ENCODE measurements at regions not wholly inside any gene's neighbourhood (a gene's known extent, or its start where the extent isn't known, plus 50 kb on each side); places are given as distances from the start of the nearest gene placed in this dataset.

DNA sequence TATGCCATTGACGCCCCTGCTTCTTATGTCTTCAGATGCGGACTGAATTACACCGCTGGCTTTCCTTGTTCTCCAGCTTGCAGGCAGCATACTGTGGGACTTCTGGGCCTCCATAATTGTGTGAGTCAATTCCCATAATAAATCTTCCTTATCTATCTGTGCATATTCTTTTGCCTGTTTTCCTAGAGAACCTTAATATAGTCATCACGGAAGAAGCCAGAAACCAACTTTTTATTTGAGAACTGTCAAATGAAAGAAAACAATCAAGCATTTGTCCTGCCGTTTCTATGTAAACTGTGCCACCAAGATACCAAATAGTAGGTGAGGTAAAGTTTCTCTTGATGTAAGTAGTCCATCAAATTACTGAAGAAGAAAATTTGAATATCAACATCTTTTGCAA lies 51.8 kb upstream of the B3GALNT1 start:
- H3K36me3 ChIP-seq (ENCODE audit: insufficient read depth, low read length), result no peaks in the 10 kb centered on the region
- H3K4me3 ChIP-seq (ENCODE audit: low read length), result no peak overlapping the region
- H3K27me3 ChIP-seq (ENCODE audit: control insufficient read depth, insufficient read depth, low read length), result no peaks in the 10 kb centered on the region
- H3K4me1 ChIP-seq (ENCODE audit: control insufficient read depth, insufficient read depth, low read length), result no peaks in the 10 kb centered on the region
- H3K4me2 ChIP-seq (ENCODE audit: low read length), result no peak overlapping the region
- no peak overlapping the region for H3K9ac ChIP-seq (ENCODE audit: low read depth, low read length)
- no peaks in the 10 kb centered on the region for H3K9me3 ChIP-seq (replicated peaks; ENCODE audit: low read length)

DNA sequence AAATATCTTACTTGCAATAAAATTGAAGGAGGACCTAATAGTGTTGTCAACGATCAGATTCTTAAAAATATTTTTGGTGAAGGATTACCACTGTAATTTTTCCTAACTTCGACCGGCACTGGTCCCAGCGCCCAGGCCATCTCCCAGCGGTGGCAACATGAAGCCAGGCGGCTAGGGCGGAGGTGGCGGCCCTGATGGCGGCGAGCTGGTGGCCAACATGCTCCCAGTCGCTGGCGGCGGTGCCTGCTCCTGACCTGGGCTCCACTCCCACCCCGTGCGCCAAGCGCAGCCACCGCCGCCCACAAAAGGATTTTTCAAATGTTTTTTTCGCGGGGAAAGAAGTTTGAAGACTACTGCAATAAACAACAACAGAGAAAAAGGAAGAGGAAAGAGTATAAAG lies 56.5 kb upstream of the B3GALNT1 start:
- no peaks in the 10 kb centered on the region for H3K27me3 ChIP-seq (ENCODE audit: control insufficient read depth, insufficient read depth, low read length)
- H3K36me3 ChIP-seq (ENCODE audit: insufficient read depth, low read length), result no peaks in the 10 kb centered on the region
- no peak overlapping the region for H3K4me2 ChIP-seq (ENCODE audit: low read length)
- H3K4me1 ChIP-seq (ENCODE audit: control insufficient read depth, insufficient read depth, low read length), result peaks cover 6% of the 10 kb centered on the region
- H3K9me3 ChIP-seq (replicated peaks; ENCODE audit: low read length), result peaks cover 12% of the 10 kb centered on the region
- H3K4me3 ChIP-seq (ENCODE audit: low read length), result no peak overlapping the region
- no peak overlapping the region for H3K9ac ChIP-seq (ENCODE audit: low read depth, low read length)

- H3K9ac ChIP-seq (ENCODE audit: low read depth, low read length), result no peak overlapping the region
- H3K4me2 ChIP-seq (ENCODE audit: low read length), result peak overlapping the region; percentile 30
- no peaks in the 10 kb centered on the region for H3K27me3 ChIP-seq (ENCODE audit: control insufficient read depth, insufficient read depth, low read length)
- H3K4me1 ChIP-seq (ENCODE audit: control insufficient read depth, insufficient read depth, low read length), result peaks cover 6% of the 10 kb centered on the region
- no peaks in the 10 kb centered on the region for H3K36me3 ChIP-seq (ENCODE audit: insufficient read depth, low read length)
- H3K4me3 ChIP-seq (ENCODE audit: low read length), result no peak overlapping the region
- peaks cover 12% of the 10 kb centered on the region for H3K9me3 ChIP-seq (replicated peaks; ENCODE audit: low read length)
Measured at GRCh38 chr3:161163297-161163696, 57.8 kb upstream of the NMD3 start.

DNA sequence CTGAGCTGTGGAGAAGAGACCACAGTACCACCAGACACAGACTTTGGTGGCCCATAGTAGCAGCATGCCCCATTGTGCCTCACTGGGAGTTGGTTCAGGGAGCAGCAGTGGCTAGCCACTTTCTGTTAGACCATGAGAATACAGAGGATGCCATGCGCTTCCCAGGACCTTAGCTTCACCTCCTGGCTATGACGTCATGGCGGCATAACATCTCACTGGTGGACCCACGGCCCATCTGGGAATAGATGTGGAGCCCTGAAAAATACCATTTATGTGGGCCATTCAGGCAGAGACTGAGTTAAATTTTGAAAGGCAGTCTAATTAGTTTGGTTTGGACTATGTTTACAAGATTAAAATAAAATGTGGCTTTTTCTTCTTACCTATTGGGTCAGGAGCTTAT lies 55.1 kb upstream of the NMD3 start:
- Histone ChIP-seq H3K9me3 (replicated peaks; ENCODE audit: low read length) (peaks cover 12% of the 10 kb centered on the region), H3K4me1 (ENCODE audit: control insufficient read depth, insufficient read depth, low read length) (peaks cover 11% of the 10 kb centered on the region), H3K36me3 (ENCODE audit: insufficient read depth, low read length) (no peaks in the 10 kb centered on the region), H3K4me3 (ENCODE audit: low read length) (no peak overlapping the region), H3K27me3 (ENCODE audit: control insufficient read depth, insufficient read depth, low read length) (no peaks in the 10 kb centered on the region), H3K4me2 (ENCODE audit: low read length) (no peak overlapping the region), H3K9ac (ENCODE audit: low read depth, low read length) (no peak overlapping the region)

DNA sequence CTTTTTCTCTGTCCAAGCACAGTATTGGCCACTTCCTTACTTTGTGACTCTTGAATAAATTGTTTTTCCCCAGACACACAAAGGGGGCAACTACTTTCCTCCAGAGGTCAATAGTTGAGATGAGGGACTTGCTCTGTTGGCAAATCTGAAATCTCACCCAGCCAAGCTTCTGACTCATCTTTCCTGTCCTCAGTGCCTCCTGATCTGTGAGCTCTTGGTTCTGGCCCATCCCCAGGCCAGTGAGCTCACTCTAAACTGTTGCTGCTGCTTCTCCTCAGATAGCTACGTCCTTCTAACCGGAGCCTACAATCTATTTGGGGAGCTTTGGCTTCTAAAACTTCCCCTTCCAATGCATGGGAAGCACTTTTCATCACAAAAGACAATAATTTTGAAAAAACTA lies 50.0 kb upstream of the NMD3 start:
- H3K27me3 ChIP-seq (ENCODE audit: control insufficient read depth, insufficient read depth, low read length), result no peaks in the 10 kb centered on the region
- H3K9ac ChIP-seq (ENCODE audit: low read depth, low read length), result no peak overlapping the region
- no peaks in the 10 kb centered on the region for H3K36me3 ChIP-seq (ENCODE audit: insufficient read depth, low read length)
- no peak overlapping the region for H3K4me3 ChIP-seq (ENCODE audit: low read length)
- no peaks in the 10 kb centered on the region for H3K9me3 ChIP-seq (replicated peaks; ENCODE audit: low read length)
- H3K4me2 ChIP-seq (ENCODE audit: low read length), result peak overlapping the region; percentile 4
- H3K4me1 ChIP-seq (ENCODE audit: control insufficient read depth, insufficient read depth, low read length), result peaks cover 14% of the 10 kb centered on the region

Data from skeletal muscle satellite cell (primary cell).